OCI-LY7 (cell line): ENCODE measurements at regions not wholly inside any gene's neighbourhood (a gene's known extent, or its start where the extent isn't known, plus 50 kb on each side); places are given as distances from the start of the nearest gene placed in this dataset.

Experiments used
- BruUV-seq: library from RNA; stranded (reverse); fragments of 400-500 nt; replicated peaks from 2 replicates; lab custom pipeline; 2021; lab: Mats Ljungman, UMichigan
- CTCF ChIA-PET: fragments of 300-600 bp; sonication (Branson Sonifier 250); formaldehyde crosslinking; loops from one replicate; lab custom pipeline; 2022; ENCODE audit warnings: antibody characterized with exemption; ENCODE audit not compliant: unreplicated experiment; lab: Charles Lee
- POLR2A ChIA-PET: fragments of 300-600 bp; sonication (Branson Sonifier 250); formaldehyde crosslinking; loops from one replicate; lab custom pipeline; 2022; ENCODE audit warnings: antibody characterized with exemption; lab: Charles Lee
- DNase-seq: peaks from one replicate; pipeline ENCODE4 v3.0.0-alpha.2; 2015; ENCODE audit warnings: low spot score
- H2AFZ ChIP-seq: fragments of 200-600 bp; sonication (generic), shearing (Covaris generic); 2 replicates; pipeline ENCODE4 v1.6.1; 2014; ENCODE audit warnings: mild to moderate bottlenecking, antibody characterized with exemption, low read length, moderate library complexity
- H3K27ac ChIP-seq: fragments of 200-600 bp; sonication (generic); 2 replicates; pipeline ENCODE4 v1.5.1; 2014; ENCODE audit warnings: mixed run types, low read depth, mild to moderate bottlenecking, moderate library complexity, low read length, inconsistent platforms; ENCODE audit not compliant: poor library complexity, severe bottlenecking
- H3K36me3 ChIP-seq: fragments of 200-600 bp; sonication (generic); 2 replicates; pipeline ENCODE4 v1.6.1; 2014; ENCODE audit warnings: mild to moderate bottlenecking, antibody characterized with exemption, low read length, moderate library complexity, mixed read lengths; ENCODE audit not compliant: insufficient read depth
- H3K4me1 ChIP-seq: fragments of 200-600 bp; sonication (generic); 2 replicates; pipeline ENCODE4 v1.5.1; 2014; ENCODE audit warnings: mild to moderate bottlenecking, low read length; ENCODE audit not compliant: insufficient read depth, poor library complexity, severe bottlenecking
- H3K4me2 ChIP-seq: fragments of 200-600 bp; sonication (generic); 2 replicates; pipeline ENCODE4 v1.6.1; 2014; ENCODE audit warnings: mild to moderate bottlenecking, low read length
- H3K4me3 ChIP-seq: fragments of 200-600 bp; sonication (generic); 2 replicates; pipeline ENCODE4 v1.5.1; 2014; ENCODE audit warnings: mild to moderate bottlenecking, low read depth, low read length; ENCODE audit not compliant: poor library complexity, severe bottlenecking
- H3K79me2 ChIP-seq: fragments of 200-600 bp; sonication (generic); 2 replicates; pipeline ENCODE4 v1.6.1; 2016; ENCODE audit warnings: low read depth, mild to moderate bottlenecking, low read length, moderate library complexity, mixed read lengths; ENCODE audit not compliant: insufficient read depth
- H3K9me2 ChIP-seq: fragments of 200-600 bp; sonication (generic); 2 replicates; pipeline ENCODE4 v1.6.1; 2016; ENCODE audit warnings: mild to moderate bottlenecking, low read length, mixed read lengths; ENCODE audit not compliant: insufficient read depth
- H3K9me3 ChIP-seq: fragments of 200-600 bp; sonication (generic); 2 replicates; pipeline ENCODE4 v1.6.1; 2014; ENCODE audit warnings: mild to moderate bottlenecking, mixed run types, low read length, mixed read lengths
- H4K20me1 ChIP-seq: fragments of 200-600 bp; sonication (generic); 2 replicates; pipeline ENCODE4 v1.6.1; 2014; ENCODE audit warnings: mild to moderate bottlenecking, antibody characterized with exemption, low read length, moderate library complexity, mixed read lengths; ENCODE audit not compliant: insufficient read depth
- EZH2phosphoT487 ChIP-seq: fragments of 200-600 bp; sonication (generic); IDR thresholded peaks from 2 replicates; pipeline ENCODE4 v1.6.1; 2018; ENCODE audit warnings: low read depth, borderline replicate concordance, mild to moderate bottlenecking, mixed run types, antibody characterized with exemption, low read length, moderate library complexity, mixed read lengths
- intact Hi-C: fragments of 100-400 bp; cut with micrococcal nuclease; formaldehyde crosslinking; loops from one replicate; pipeline ENCODE4 v1.10.0; 2022; ENCODE audit not compliant: unreplicated experiment
- TF ChIP-seq, protein P1 (sequence below): fragments of 200-600 bp; sonication (generic); conservative IDR thresholded peaks from 2 replicates; pipeline ENCODE4 v1.5.1; 2014; ENCODE audit warnings: mild to moderate bottlenecking, antibody characterized with exemption, low read length, moderate library complexity, mixed read lengths

DNA sequence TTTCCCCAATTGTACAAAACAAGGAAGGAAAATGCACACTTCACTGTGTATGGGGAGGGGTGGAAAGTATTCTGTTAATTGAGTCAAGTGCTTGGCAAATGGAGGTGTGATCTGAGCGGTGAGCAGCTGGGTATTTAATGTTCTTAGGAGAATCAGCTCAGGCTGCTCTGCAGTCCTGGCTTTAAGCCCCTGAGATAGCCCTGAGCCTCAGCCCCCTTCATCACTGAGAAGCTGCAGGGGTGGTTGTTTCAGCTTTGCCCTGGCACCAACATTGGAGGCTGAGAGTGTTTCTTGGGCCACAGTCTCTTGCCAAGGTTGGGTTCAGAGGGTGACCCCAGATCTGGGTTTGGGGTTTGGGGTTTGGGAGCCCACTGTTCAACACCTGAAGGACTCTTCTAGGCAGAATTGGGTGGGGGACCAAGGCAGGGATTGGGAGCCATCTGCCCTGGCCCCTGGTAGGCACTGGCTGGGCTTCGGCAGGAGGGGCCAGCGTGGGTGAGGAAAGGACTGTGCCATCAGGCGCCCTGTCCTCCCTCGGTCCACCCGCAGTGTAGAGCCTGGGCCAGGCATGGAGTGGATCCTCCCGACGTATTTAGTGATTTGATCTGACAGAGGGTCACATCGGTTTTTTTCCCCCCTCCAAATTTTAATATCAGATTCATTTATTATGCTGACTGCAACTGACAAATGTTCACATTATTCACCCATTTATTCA, 66.7 kb upstream of the ZNF536 start:
- intact Hi-C loops = no loop called here

DNA sequence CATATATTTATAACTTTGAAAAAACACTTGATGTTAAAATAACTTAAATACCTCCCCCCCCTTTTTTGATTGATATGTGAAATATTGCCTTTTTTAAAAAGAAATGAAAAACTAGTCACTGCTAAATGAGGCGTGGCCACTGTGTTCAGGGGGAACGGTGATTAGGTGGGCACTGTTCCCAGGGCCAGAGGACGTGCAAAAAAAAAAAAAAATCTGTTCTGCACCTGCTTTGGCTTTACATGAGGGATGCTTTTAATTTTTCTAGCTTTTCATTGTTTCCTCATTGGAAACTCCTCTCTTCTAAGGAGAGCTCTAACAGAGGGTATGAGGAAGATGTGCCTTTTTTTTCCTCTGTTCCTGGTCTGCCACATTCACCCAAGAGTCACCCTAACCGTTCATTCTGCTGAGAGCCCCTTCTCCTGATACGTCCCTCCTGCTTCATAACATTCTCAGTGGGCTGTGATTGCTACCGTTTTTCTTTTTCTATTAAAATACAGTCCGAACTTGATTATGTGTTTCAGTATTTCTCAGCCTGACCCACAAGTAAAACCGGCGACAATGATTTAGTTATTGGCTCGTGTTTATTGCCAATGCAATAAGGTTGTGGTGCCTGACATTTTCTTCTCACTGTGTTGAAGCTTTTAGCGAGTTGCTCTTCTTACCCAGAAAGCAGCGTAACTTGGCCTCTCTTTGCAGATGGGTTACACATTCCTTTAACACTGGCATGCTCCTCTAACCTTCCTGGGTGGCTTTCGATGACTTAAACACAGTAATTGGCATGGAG, 64.8 kb upstream of the ZNF536 start:
- CTCF ChIA-PET = no interaction called here
- POLR2A ChIA-PET = interaction anchor here (0.6 kb wide), 1 partner anchor 518 kb away, joined by 3 read pairs; no protein-coding TSS in a partner anchor
- BruUV-seq = no TSS peak

More for the DNA sequence above, 66.7 kb upstream of the ZNF536 start:
- H3K4me3 ChIP-seq = no peak overlapping the region
- no peaks in the 10 kb centered on the region for H3K9me2 ChIP-seq
- H3K36me3 ChIP-seq = no peaks in the 10 kb centered on the region
- no peaks in the 10 kb centered on the region for H3K4me1 ChIP-seq
- no peak overlapping the region for H3K4me2 ChIP-seq
- CTCF ChIA-PET = no interaction called here
- H3K9me3 ChIP-seq = no peaks in the 10 kb centered on the region
- TF ChIP-seq, protein P1, sequence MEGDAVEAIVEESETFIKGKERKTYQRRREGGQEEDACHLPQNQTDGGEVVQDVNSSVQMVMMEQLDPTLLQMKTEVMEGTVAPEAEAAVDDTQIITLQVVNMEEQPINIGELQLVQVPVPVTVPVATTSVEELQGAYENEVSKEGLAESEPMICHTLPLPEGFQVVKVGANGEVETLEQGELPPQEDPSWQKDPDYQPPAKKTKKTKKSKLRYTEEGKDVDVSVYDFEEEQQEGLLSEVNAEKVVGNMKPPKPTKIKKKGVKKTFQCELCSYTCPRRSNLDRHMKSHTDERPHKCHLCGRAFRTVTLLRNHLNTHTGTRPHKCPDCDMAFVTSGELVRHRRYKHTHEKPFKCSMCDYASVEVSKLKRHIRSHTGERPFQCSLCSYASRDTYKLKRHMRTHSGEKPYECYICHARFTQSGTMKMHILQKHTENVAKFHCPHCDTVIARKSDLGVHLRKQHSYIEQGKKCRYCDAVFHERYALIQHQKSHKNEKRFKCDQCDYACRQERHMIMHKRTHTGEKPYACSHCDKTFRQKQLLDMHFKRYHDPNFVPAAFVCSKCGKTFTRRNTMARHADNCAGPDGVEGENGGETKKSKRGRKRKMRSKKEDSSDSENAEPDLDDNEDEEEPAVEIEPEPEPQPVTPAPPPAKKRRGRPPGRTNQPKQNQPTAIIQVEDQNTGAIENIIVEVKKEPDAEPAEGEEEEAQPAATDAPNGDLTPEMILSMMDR = no peak
- TF ChIP-seq EZH2phosphoT487 = no peak
- no peaks in the 10 kb centered on the region for H3K79me2 ChIP-seq
- no peak for DNase-seq
- POLR2A ChIA-PET = interaction anchor here (0.6 kb wide), 1 partner anchor 63 kb away, joined by 3 read pairs; no protein-coding TSS in a partner anchor
- H2AFZ ChIP-seq = no peak overlapping the region
- H4K20me1 ChIP-seq = no peaks in the 10 kb centered on the region
- H3K27ac ChIP-seq = no peak overlapping the region
- BruUV-seq = no TSS peak

More for the DNA sequence above, 64.8 kb upstream of the ZNF536 start:
- TF ChIP-seq, protein P1 = no peak
- TF ChIP-seq EZH2phosphoT487 = no peak
- no peak overlapping the region for H3K27ac ChIP-seq
- H3K79me2 ChIP-seq = no peaks in the 10 kb centered on the region
- no peak overlapping the region for H3K4me2 ChIP-seq
- H3K4me3 ChIP-seq = no peak overlapping the region
- no peaks in the 10 kb centered on the region for H4K20me1 ChIP-seq
- H3K9me3 ChIP-seq = no peaks in the 10 kb centered on the region
- intact Hi-C loops = no loop called here
- H2AFZ ChIP-seq = no peak overlapping the region
- no peaks in the 10 kb centered on the region for H3K4me1 ChIP-seq
- no peaks in the 10 kb centered on the region for H3K36me3 ChIP-seq
- no peaks in the 10 kb centered on the region for H3K9me2 ChIP-seq
- DNase-seq = no peak
